IPS-18a (cell line): ENCODE measurements at regions not wholly inside any gene's neighbourhood (a gene's known extent, or its start where the extent isn't known, plus 50 kb on each side); places are given as distances from the start of the nearest gene placed in this dataset.
A peak's percentile ranks its signal among the peaks of the same experiment; 100 is the strongest.

Experiments
- H3K27ac ChIP-seq: one replicate; pipeline ENCODE4 v1.5.1; 2013; ENCODE audit warnings: low read length
- H3K27me3 ChIP-seq: one replicate; pipeline ENCODE4 v1.6.1; 2013; ENCODE audit warnings: mild to moderate bottlenecking, low read length; ENCODE audit not compliant: control insufficient read depth, insufficient read depth
- H3K36me3 ChIP-seq: one replicate; pipeline ENCODE4 v1.6.1; 2013; ENCODE audit warnings: low read depth, low read length; ENCODE audit not compliant: control insufficient read depth
- H3K4me1 ChIP-seq: one replicate; pipeline ENCODE4 v1.6.1; 2013; ENCODE audit warnings: low read depth, low read length; ENCODE audit not compliant: control insufficient read depth
- H3K4me3 ChIP-seq: one replicate; pipeline ENCODE4 v1.5.1; 2013; ENCODE audit warnings: low read length
- H3K9ac ChIP-seq: one replicate; pipeline ENCODE4 v1.6.1; 2013; ENCODE audit warnings: mild to moderate bottlenecking, low read length, moderate library complexity
- H3K9me3 ChIP-seq: one replicate; pipeline ENCODE4 v1.6.1; 2013; ENCODE audit warnings: low read depth, low read length; ENCODE audit not compliant: control insufficient read depth

DNA sequence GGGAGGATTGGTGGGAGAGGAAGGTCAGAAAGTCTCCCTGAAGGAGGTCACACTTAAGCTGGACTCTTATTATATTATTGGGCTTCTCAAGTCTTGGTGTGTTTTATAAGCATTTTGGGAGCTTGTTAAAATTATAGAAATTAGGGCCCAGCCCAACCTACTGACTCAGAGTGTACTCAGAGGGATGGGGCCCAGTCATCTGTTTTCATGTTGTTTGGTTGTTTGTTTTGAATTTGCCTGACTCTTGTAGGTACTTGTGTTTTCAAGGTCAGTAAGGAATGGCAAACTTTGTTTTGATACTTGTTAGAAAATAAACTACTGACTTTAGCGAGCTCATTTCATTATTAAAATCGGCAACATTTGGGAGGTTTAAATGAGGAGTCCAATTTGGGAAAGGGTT, 152.0 kb downstream of the INSIG2 start:
- H3K4me3 ChIP-seq, result no peak overlapping the region
- no peaks in the 10 kb centered on the region for H3K36me3 ChIP-seq
- no peaks in the 10 kb centered on the region for H3K27me3 ChIP-seq
- no peak overlapping the region for H3K9ac ChIP-seq
- no peaks in the 10 kb centered on the region for H3K9me3 ChIP-seq
- H3K4me1 ChIP-seq, result peaks cover 3% of the 10 kb centered on the region
- no peak overlapping the region for H3K27ac ChIP-seq

DNA sequence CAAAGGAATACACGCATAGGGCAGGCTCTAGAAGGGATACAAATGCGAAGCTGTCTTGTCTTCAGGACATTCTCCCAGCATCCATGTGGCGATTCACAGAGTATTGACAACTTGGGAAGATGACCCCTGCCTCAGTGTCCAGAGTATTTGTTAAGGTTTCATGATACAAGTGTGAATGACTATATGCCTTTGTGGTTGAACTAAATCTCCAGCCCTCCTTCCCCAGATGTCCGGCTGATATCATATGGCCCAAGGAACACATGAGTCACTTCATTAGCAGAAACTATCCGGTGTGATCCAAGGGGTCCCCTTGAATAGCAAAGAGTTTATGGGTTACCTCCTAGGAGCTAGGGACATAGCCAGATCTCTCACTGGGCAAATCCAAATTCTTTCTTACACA, 151.0 kb downstream of the INSIG2 start:
- Histone ChIP-seq H3K27ac (no peak overlapping the region), H3K36me3 (no peaks in the 10 kb centered on the region), H3K9ac (no peak overlapping the region), H3K4me3 (no peak overlapping the region), H3K27me3 (no peaks in the 10 kb centered on the region), H3K9me3 (no peaks in the 10 kb centered on the region), H3K4me1 (peaks cover 3% of the 10 kb centered on the region)

DNA sequence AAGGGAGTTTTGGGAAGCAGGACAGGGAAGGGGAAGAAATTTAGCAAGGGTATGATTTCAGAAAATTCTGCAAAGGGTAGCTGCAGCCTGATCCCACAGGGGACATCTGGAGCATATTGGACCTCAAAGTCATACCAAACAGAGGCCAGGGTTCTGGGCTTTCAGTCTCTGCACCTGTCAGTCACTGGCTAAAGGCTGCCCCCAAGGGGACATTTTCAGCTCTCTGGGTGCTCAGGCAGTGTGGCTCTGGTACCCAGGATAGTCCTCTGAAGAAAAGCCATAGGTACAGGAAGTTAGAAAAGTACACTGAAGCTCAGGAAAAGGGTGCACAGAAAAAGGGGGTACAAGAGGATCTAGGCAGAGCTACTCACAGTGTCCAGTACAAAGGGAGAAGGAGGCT, 149.2 kb downstream of the INSIG2 start:
- Histone ChIP-seq H3K9me3 (no peaks in the 10 kb centered on the region), H3K9ac (no peak overlapping the region), H3K4me1 (peaks cover 3% of the 10 kb centered on the region), H3K27me3 (no peaks in the 10 kb centered on the region), H3K4me3 (no peak overlapping the region), H3K27ac (no peak overlapping the region), H3K36me3 (no peaks in the 10 kb centered on the region)

DNA sequence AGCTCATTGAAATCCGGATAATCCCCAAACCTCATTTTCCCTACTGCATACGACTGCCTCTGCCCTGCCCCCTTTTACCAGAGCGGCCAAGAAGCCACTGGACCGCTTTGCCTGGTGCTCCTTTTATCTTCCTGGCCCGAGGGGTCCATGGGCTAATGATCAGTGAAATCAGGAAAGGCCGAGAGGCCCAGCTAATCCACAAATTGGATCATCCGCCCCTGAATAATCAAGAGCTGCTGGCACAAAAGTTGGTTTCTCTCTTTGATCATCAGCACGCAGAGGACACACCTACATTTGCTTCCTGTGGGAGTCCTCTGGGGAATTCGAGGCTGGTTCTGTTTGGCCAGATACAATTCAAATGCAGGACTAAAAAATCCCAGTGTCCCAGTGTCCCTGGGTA, 144.5 kb downstream of the INSIG2 start:
- no peak overlapping the region for H3K4me3 ChIP-seq
- H3K36me3 ChIP-seq, result no peaks in the 10 kb centered on the region
- no peak overlapping the region for H3K27ac ChIP-seq
- H3K9me3 ChIP-seq, result no peaks in the 10 kb centered on the region
- no peaks in the 10 kb centered on the region for H3K27me3 ChIP-seq
- no peaks in the 10 kb centered on the region for H3K4me1 ChIP-seq
- H3K9ac ChIP-seq, result no peak overlapping the region

DNA sequence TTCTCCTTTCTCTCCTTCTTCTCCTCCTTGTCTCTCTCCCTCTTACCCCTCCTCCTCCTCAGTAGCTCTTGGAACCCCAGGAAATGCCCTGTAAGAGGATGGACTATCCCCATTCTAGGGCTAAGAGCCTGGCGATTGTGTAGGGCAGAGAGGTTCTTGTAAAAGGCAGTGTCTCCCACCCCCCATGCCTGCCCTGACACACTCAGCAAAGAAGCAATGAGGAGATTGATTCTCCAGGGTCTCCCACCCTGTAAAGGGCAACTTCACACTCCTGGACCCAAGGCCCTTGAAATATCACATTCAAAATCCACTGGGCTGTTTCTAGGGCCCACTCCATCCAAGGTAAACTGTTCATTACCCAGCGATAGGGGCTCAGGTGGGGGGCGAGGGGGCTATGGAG, 144.1 kb downstream of the INSIG2 start:
- no peaks in the 10 kb centered on the region for H3K27me3 ChIP-seq
- no peaks in the 10 kb centered on the region for H3K9me3 ChIP-seq
- H3K36me3 ChIP-seq, result no peaks in the 10 kb centered on the region
- no peak overlapping the region for H3K27ac ChIP-seq
- H3K9ac ChIP-seq, result no peak overlapping the region
- no peak overlapping the region for H3K4me3 ChIP-seq
- H3K4me1 ChIP-seq, result no peaks in the 10 kb centered on the region

DNA sequence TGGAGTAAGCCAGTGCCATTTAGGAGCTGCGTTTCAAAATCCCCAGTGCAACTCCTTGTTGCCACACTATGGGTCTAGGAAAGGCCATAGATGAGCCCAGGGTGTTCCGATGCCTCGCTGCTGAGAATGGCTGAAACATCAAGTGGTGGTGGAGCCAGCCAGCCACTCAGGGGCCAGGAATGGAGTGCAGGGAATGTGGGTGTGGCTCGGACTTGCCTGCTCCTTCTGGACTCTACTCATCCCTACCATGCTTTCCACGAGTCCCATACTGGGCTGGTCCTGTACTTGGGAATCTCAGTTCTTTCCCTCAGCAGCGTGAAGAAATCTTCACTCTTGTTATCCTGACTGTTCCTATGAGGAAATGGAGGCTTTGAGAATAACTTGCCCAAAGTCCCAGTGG, 143.5 kb downstream of the INSIG2 start:
- Histone ChIP-seq H3K27ac (no peak overlapping the region), H3K9me3 (no peaks in the 10 kb centered on the region), H3K27me3 (no peaks in the 10 kb centered on the region), H3K36me3 (no peaks in the 10 kb centered on the region), H3K4me1 (no peaks in the 10 kb centered on the region), H3K4me3 (no peak overlapping the region), H3K9ac (no peak overlapping the region)

DNA sequence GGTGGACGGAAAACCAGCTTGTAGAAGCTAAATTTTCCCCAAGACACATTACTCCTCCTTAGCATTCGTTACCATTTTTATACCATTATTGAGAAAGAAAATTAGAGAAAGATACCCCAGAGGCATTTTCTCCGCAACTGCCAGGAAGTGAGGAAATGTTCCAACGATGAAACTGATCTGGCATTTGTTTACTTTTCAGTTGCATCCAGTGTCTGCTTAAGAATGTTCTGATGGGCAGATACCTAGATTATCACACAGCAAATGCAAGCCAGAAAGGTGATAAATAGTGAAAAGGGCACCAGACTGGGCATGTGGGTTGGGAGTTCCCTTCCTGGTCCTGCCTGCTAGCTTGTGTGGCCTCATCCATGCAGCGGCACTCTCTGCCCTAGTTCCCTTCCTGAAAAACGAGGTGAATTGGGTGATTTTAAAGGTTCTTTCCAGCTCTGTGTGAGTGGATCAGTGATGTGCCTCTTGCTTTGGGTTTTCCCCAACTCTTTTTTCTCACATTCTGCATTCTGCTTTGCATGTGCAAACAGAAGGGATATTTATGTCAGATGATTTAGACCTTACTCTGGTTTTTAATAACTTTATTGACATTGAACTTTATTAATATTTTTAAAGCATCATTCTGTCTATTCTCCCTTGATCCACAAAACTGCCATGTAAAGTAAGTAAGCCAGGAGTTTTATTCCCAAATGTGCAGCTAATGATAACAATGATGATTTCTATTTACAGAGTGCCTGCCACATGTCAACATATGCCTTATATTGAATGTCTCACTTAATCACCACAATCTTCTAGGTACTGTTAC, 139.6 kb downstream of the INSIG2 start:
- Histone ChIP-seq H3K27me3 (peaks cover 23% of the 10 kb centered on the region), H3K9me3 (no peaks in the 10 kb centered on the region), H3K4me1 (peaks cover 15% of the 10 kb centered on the region), H3K4me3 (no peak overlapping the region), H3K9ac (no peak overlapping the region), H3K36me3 (no peaks in the 10 kb centered on the region), H3K27ac (no peak overlapping the region)

DNA sequence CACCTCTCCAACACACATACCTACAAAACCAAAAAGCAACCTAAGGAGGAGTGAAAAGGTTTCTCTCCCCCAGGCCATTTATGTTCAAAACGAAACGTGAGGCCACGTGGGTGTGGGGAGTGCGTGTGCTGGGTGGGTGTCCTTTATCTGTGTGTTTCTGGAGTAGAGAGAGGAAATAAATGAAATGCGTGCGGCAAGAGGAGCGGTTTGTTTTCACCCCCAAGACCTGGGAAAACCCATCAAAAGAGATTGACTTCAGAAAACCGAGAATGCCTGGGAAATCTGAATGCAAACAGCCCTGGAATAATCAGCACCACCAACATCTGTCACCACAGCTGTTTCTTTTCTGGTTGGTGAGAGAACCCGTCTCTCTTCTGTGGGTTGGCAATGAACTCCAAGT, 137.4 kb downstream of the INSIG2 start:
- Histone ChIP-seq H3K9me3 (no peaks in the 10 kb centered on the region), H3K4me3 (peak overlapping the region; percentile 76), H3K36me3 (no peaks in the 10 kb centered on the region), H3K9ac (no peak overlapping the region), H3K27ac (no peak overlapping the region), H3K27me3 (peaks cover 31% of the 10 kb centered on the region), H3K4me1 (peaks cover 21% of the 10 kb centered on the region)

DNA sequence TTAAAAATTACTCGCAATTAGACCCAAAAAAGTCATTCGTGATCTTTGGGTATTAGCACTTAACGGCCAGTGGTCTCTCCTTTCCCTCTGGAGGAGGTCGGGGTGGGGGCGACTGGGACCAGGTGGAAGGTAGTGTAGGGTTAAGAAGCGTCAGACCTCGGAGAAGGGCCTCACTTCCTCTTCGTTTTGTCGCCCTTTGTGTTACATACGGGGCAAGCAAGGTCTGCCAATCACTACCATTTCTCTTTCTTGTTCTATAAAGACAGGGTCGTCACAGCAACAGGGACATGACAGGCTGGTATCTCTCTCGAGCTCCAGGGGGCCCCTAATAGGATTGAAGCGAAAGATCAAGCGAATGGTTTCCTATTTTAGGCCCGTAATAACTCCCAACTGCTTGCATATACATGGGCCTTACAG, 136.6 kb downstream of the INSIG2 start:
- Histone ChIP-seq H3K9me3 (no peaks in the 10 kb centered on the region), H3K36me3 (no peaks in the 10 kb centered on the region), H3K27ac (no peak overlapping the region), H3K9ac (peak overlapping the region; percentile 73), H3K4me3 (peak overlapping the region; percentile 76), H3K4me1 (peaks cover 21% of the 10 kb centered on the region), H3K27me3 (peaks cover 31% of the 10 kb centered on the region)

DNA sequence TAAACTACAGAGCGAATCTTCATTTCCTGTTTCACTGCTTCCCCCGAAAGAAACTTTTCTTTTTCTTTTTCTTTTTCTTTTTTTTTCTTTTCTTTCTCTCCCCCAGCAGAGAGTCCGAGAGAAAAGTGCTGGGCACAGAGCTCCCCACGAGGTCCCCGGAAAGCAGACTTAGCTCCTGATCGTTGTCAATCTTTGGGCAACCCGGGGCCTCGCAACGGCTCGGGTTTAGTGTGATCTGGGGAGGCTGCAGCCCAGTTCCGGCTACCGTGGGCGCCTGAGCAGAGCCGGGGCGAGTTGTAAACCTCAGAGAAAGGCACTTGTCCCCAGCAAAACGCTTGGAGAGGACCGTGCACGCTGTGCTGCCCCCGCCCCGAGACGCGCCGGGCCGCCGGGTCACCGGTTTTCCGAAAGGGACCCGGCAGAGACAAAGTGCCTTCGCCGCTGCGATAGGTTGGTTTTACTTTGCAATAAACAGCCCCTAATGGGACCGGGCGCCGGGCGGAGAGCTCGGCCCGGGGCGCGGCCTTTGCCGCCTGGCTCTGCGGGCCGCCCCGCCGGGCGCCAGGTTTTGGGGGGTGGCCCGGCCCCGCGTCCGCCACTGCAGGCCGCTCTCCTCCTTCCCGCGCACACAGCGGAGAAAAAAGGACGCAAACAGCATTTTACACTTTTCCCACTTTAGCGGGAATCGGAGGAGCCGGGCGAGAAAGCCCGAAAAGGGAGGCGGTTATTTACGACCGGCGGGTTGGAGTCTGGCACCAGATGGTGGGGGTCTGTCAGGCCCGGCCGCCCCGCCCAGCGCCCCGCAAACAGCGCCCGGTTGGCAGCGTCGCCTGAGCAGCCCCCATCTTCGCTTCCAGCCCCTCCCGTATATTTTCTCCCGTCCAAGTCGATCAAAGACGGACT, 136.0 kb downstream of the INSIG2 start:
- Histone ChIP-seq H3K27ac (no peak overlapping the region), H3K27me3 (peaks cover 31% of the 10 kb centered on the region), H3K4me3 (peak overlapping the region; percentile 76), H3K9ac (peak overlapping the region; percentile 73), H3K9me3 (no peaks in the 10 kb centered on the region), H3K36me3 (no peaks in the 10 kb centered on the region), H3K4me1 (peaks cover 21% of the 10 kb centered on the region)

DNA sequence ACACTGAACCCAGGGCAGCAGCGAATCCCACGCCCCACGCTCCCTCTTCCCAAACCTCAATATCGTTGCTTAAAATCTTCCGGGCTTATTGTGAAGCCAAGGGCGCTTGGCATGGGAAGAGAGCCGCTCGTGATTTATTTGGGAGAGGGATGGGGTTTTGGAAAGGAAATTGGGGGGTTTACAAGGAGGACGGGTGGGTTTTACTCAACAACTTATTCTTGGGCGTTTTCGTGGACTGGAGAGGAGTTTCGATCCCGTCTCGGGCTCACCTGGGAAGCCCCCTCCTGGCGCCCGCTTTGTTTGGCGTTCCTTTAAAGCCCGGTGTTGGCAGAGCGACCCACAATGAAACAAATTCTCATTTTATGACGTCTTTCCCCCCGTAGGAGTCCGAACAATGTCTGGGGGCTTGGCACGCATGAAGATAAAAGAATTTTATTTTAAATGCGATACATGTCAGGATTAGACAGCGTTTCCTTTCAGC, 135.3 kb downstream of the INSIG2 start:
- Histone ChIP-seq H3K27me3 (peaks cover 31% of the 10 kb centered on the region), H3K4me3 (peak overlapping the region; percentile 76), H3K9me3 (no peaks in the 10 kb centered on the region), H3K4me1 (peaks cover 21% of the 10 kb centered on the region), H3K27ac (no peak overlapping the region), H3K9ac (peak overlapping the region; percentile 73), H3K36me3 (no peaks in the 10 kb centered on the region)
